Esophagus squamous epithelium (tissue), 5 donors: ENCODE measurements at regions not wholly inside any gene's neighbourhood (a gene's known extent, or its start where the extent isn't known, plus 50 kb on each side); places are given as distances from the start of the nearest gene placed in this dataset.
"Not testable (repeated sequence)": the region's sequence is repeated elsewhere in the genome, so short reads cannot be mapped to it uniquely, and the experiment has no call there.

Source experiments
- DNase-seq: peaks from one replicate; lab custom pipeline; 2025; lab: John Stamatoyannopoulos, UW
- H3K27ac ChIP-seq, 4 donors: fragments of 200-600 bp; sonication (generic); one replicate each; pipeline ENCODE4 v1.5.1; 2016 to 2019; ENCODE audit warnings: mild to moderate bottlenecking in 1 of 4
- H3K27me3 ChIP-seq, 4 donors: fragments of 200-600 bp; sonication (generic); 1 replicate in 3 of 4; 2 replicates in 1 of 4; pipeline versions ENCODE4 v1.5.1 to v1.6.0; 2017 to 2021; ENCODE audit warnings: antibody characterized with exemption in 1 of 4
- H3K36me3 ChIP-seq, 3 donors: fragments of 200-600 bp; sonication (generic); one replicate each; pipeline ENCODE4 v1.5.1; 2016 to 2019
- H3K4me1 ChIP-seq, 3 donors: fragments of 200-600 bp; sonication (generic); one replicate each; pipeline ENCODE4 v1.5.1; 2017 to 2019
- H3K4me3 ChIP-seq, 4 donors: fragments of 200-600 bp; sonication (generic); 1 replicate in 3 of 4; 2 replicates in 1 of 4; pipeline ENCODE4 v1.5.1; 2016 to 2019; ENCODE audit warnings: mild to moderate bottlenecking in 2 of 4, moderate library complexity in 1 of 4
- H3K9me3 ChIP-seq, 3 donors: fragments of 200-600 bp; sonication (generic); one replicate each; pipeline ENCODE4 v1.5.1; 2016 to 2019
- POLR2A ChIP-seq, 4 donors: fragments of 450-650 bp; IDR thresholded peaks; one replicate each; pipeline ENCODE4 v1.6.1; 2017; ENCODE audit warnings: antibody characterized with exemption in 4 of 4, mild to moderate bottlenecking in 4 of 4, moderate library complexity in 3 of 4
- WGBS, 2 donors: methylation state at CpG; one replicate each; pipeline ENCODE4 v1.1.5; 2018; 5-methylcytosine and 5-hydroxymethylcytosine counted together
- intact Hi-C: fragments of 100-400 bp; cut with DNase I; formaldehyde crosslinking; loops from one replicate; pipeline ENCODE4 v1.15.0; 2022
- TF ChIP-seq, protein P1 (sequence below), 6 experiments: fragments of 450-650 bp in 4 of 6; fragments of 200-600 bp in 2 of 6; sonication (generic) in 2 of 6; IDR thresholded peaks; one replicate each; pipeline ENCODE4 v1.5.1; 2016 to 2019; ENCODE audit warnings: antibody characterized with exemption in 6 of 6, mild to moderate bottlenecking in 4 of 6, moderate library complexity in 4 of 6
- donor health status: DM: yes; HTN: yes; CAD: no.

DNA sequence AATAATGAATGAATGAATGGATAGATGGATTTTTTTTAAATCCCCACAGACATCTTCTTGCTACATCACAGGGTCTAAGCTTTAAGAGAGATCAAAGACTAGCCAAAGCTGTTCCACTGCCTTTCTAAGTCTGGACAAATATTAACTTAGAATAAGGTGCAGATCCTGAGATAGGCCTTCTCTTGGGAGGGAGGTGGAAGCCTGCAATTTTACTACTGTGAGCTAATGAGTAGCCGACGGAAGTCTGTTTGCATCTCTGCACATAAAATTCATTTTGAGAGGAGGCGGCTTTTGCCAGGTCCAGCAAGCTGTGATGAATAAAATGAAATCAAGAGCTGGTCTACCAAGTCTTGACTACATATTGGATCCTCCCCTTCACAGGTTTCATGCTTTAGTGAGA lies 484.9 kb downstream of the TMEM38B start:
- intact Hi-C loops: no loop called here
- WGBS, 2 donors: 76 to 87% methylated on average over 3 of the region's 3 CpGs
- H3K36me3 ChIP-seq: no peaks in the 10 kb centered on the region

GRCh38 chr9:106203815-106204516 lies 509.6 kb downstream of the TMEM38B start:
- H3K27ac ChIP-seq, H3K4me1 ChIP-seq, H3K4me3 ChIP-seq, intact Hi-C loops, H3K27me3 ChIP-seq, DNase-seq, H3K36me3 ChIP-seq, H3K9me3 ChIP-seq: not testable (repeated sequence)
- WGBS, 2 donors: 69 to 85% methylated on average over 7 of the region's 8 CpGs

More for the DNA sequence above, 484.9 kb downstream of the TMEM38B start:
- DNase-seq: no peak
- Histone ChIP-seq H3K4me3 (no peak overlapping the region), H3K27me3 (no peaks in the 10 kb centered on the region), H3K27ac (no peak overlapping the region), H3K9me3 (no peaks in the 10 kb centered on the region), H3K4me1 (no peaks in the 10 kb centered on the region)
- TF ChIP-seq POLR2A (IDR thresholded peaks at IDR 0.05): no peak
- TF ChIP-seq, protein P1, sequence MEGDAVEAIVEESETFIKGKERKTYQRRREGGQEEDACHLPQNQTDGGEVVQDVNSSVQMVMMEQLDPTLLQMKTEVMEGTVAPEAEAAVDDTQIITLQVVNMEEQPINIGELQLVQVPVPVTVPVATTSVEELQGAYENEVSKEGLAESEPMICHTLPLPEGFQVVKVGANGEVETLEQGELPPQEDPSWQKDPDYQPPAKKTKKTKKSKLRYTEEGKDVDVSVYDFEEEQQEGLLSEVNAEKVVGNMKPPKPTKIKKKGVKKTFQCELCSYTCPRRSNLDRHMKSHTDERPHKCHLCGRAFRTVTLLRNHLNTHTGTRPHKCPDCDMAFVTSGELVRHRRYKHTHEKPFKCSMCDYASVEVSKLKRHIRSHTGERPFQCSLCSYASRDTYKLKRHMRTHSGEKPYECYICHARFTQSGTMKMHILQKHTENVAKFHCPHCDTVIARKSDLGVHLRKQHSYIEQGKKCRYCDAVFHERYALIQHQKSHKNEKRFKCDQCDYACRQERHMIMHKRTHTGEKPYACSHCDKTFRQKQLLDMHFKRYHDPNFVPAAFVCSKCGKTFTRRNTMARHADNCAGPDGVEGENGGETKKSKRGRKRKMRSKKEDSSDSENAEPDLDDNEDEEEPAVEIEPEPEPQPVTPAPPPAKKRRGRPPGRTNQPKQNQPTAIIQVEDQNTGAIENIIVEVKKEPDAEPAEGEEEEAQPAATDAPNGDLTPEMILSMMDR (IDR thresholded peaks at IDR 0.05): no peak

DNA sequence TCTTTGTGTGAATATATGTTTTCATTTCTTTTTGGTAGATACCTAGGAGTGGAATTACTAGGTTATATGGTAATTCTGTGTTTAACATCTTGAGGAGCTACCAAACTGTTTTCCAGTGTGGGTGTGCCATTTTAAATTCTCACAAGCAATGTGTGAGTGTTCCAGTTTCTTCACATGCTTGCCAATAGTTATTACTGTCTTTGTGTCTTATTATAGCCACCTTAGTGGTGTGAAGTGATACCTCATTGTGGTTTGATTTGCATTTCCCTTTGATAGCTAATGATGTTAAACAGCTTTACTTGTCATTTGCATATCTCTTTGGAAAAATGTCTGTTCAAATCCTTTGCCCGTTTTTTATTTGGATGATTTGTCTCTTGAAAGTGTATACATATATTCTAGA lies 513.0 kb downstream of the TMEM38B start:
- Histone ChIP-seq H3K9me3 (no peaks in the 10 kb centered on the region), H3K4me1 (no peaks in the 10 kb centered on the region), H3K27me3 (no peaks in the 10 kb centered on the region), H3K4me3 (no peak overlapping the region), H3K36me3 (no peaks in the 10 kb centered on the region), H3K27ac (no peak overlapping the region)
- no peak for TF ChIP-seq POLR2A (IDR thresholded peaks at IDR 0.05)
- TF ChIP-seq, protein P1 (IDR thresholded peaks at IDR 0.05): no peak
- WGBS, 2 donors: 41 to 60% methylated on average over 1 of the region's 1 CpG
- DNase-seq: no peak
- intact Hi-C loops: no loop called here

- DNase-seq: no peak
- H3K4me3 ChIP-seq: no peak overlapping the region
- H3K27me3 ChIP-seq: no peaks in the 10 kb centered on the region
- intact Hi-C loops: no loop called here
- H3K36me3 ChIP-seq: no peaks in the 10 kb centered on the region
- TF ChIP-seq POLR2A (IDR thresholded peaks at IDR 0.05): no peak
- TF ChIP-seq, protein P1 (IDR thresholded peaks at IDR 0.05): no peak
- H3K27ac ChIP-seq: no peak overlapping the region
- no peaks in the 10 kb centered on the region for H3K9me3 ChIP-seq
- WGBS, 2 donors: 63 to 70% methylated on average over 3 of the region's 3 CpGs
- no peaks in the 10 kb centered on the region for H3K4me1 ChIP-seq
These were observed 524.1 kb downstream of the TMEM38B start for GRCh38 chr9:106218427-106218826.

DNA sequence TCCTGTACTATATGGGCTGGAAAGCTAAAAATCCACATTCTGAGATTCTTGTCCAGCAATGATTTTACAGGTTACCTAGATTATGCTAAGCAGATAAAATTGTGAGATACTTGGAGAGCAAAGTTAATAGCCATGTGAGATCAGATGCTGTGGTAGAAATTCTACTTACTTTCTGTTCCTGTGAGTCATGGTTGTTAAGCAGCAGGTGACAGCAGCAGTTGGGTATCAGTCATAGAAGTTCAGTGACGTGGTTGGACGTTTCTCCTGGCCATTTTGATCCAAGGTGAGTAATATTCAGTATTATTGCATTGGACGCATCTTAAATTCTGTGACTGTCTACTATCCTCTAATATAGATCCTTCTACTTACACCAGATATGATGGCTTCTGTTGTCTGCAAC lies 524.5 kb downstream of the TMEM38B start:
- intact Hi-C loops: no loop called here
- Histone ChIP-seq H3K4me1 (no peaks in the 10 kb centered on the region), H3K27ac (no peak overlapping the region), H3K36me3 (no peaks in the 10 kb centered on the region), H3K4me3 (no peak overlapping the region), H3K27me3 (no peaks in the 10 kb centered on the region), H3K9me3 (no peaks in the 10 kb centered on the region)
- 72 to 90% methylated on average over 3 of the region's 3 CpGs for WGBS, 2 donors
- TF ChIP-seq, protein P1 (IDR thresholded peaks at IDR 0.05): no peak
- no peak for TF ChIP-seq POLR2A (IDR thresholded peaks at IDR 0.05)
- DNase-seq: no peak
